ENCODE measurements at regions not wholly inside any gene's neighbourhood (a gene's known extent, or its start where the extent isn't known, plus 50 kb on each side); places are given as distances from the start of the nearest gene placed in this dataset.

DNA sequence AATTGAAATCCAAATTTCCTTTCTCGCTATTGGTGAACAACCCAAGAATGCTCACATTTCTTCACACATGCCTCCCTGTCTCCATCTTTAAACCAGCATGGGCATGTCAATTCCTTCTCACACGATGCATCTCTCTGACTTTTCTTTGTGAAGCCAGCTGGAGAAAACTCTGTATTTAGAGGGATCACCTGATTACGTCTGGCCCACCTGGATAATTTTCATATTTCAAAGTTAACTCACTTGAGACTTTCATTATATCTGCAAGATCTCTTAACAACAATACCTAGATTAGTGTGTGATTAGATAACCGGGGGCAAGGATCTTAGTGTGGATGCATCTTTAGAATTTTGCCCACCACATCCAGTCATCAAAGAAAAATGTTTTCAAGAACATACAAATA lies 164.0 kb downstream of the TMEM47 start:
- no peak overlapping the region for H3K9ac ChIP-seq (ENCODE audit: low read length)
- no peaks in the 10 kb centered on the region for H3K36me3 ChIP-seq (replicated peaks in 1 of 2; ENCODE audit: control extremely low read depth in 1 of 2, control insufficient read depth in 1 of 2, extremely low read depth in 1 of 2, insufficient read depth in 2 of 2, low read length in 1 of 2)
- Mint-ChIP-seq H3K4me1 (no peaks in the 10 kb centered on the region), H3K27ac (no peak overlapping the region), H3K27me3 (no peaks in the 10 kb centered on the region), H3K9me3 (ENCODE audit: insufficient read depth) (no peaks in the 10 kb centered on the region), H3K4me3 (no peak overlapping the region)
- ATAC-seq (ENCODE audit: low read depth) (no peak), DNase-seq (no peak)
- H4K20me1 ChIP-seq (ENCODE audit: control insufficient read depth, insufficient read depth, low read length, poor library complexity, severe bottlenecking), result no peaks in the 10 kb centered on the region
- no peak overlapping the region for H3K27ac ChIP-seq (ENCODE audit: low read length in 2 of 2)
- H3K27me3 ChIP-seq (replicated peaks in 1 of 4; ENCODE audit: control extremely low read depth in 1 of 4, control insufficient read depth in 3 of 4, insufficient read depth in 4 of 4, low read length in 3 of 4), result no peaks in the 10 kb centered on the region
- no peaks in the 10 kb centered on the region for H3K9me3 ChIP-seq (ENCODE audit: control extremely low read depth in 1 of 3, control insufficient read depth in 2 of 3, insufficient read depth in 1 of 3, low read length in 2 of 3)
- WGBS (ENCODE audit: insufficient coverage), result no CpG with 5 or more reads among the region's 4 CpGs
- no peak overlapping the region for H3K4me3 ChIP-seq (ENCODE audit: control extremely low read depth in 1 of 5, extremely low read depth in 1 of 5, insufficient read depth in 1 of 5, low read depth in 2 of 5, low read length in 4 of 5)
- no peaks in the 10 kb centered on the region for H3K4me1 ChIP-seq (ENCODE audit: control insufficient read depth in 2 of 2, insufficient read depth in 2 of 2, low read length in 2 of 2)
- intact Hi-C loops (cut with micrococcal nuclease), result no loop called here
- ChIA-PET CTCF (no interaction called here), POLR2A (no interaction called here)
- H2AFZ ChIP-seq (ENCODE audit: insufficient read depth, low read depth, low read length, poor library complexity, severe bottlenecking), result no peak overlapping the region
- no peaks in the 10 kb centered on the region for H3K79me2 ChIP-seq (ENCODE audit: control insufficient read depth, insufficient read depth, low read length)
- no peak for TF ChIP-seq EZH2 (IDR thresholded peaks at IDR 0.05; ENCODE audit: borderline replicate concordance, insufficient read depth, low read depth, low read length, poor library complexity, severe bottlenecking)
- TF ChIP-seq, protein P1, sequence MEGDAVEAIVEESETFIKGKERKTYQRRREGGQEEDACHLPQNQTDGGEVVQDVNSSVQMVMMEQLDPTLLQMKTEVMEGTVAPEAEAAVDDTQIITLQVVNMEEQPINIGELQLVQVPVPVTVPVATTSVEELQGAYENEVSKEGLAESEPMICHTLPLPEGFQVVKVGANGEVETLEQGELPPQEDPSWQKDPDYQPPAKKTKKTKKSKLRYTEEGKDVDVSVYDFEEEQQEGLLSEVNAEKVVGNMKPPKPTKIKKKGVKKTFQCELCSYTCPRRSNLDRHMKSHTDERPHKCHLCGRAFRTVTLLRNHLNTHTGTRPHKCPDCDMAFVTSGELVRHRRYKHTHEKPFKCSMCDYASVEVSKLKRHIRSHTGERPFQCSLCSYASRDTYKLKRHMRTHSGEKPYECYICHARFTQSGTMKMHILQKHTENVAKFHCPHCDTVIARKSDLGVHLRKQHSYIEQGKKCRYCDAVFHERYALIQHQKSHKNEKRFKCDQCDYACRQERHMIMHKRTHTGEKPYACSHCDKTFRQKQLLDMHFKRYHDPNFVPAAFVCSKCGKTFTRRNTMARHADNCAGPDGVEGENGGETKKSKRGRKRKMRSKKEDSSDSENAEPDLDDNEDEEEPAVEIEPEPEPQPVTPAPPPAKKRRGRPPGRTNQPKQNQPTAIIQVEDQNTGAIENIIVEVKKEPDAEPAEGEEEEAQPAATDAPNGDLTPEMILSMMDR (IDR thresholded peaks at IDR 0.05), result no peak
- H3K4me2 ChIP-seq (replicated peaks; ENCODE audit: low read depth, low read length, poor library complexity, severe bottlenecking), result no peak overlapping the region

GRCh38 chrX:34491126-34491525 lies 166.0 kb downstream of the TMEM47 start:
- Histone ChIP-seq H3K27me3 (replicated peaks in 1 of 4; ENCODE audit: control extremely low read depth in 1 of 4, control insufficient read depth in 3 of 4, insufficient read depth in 4 of 4, low read length in 3 of 4) (no peaks in the 10 kb centered on the region), H3K9me3 (ENCODE audit: control extremely low read depth in 1 of 3, control insufficient read depth in 2 of 3, insufficient read depth in 1 of 3, low read length in 2 of 3) (no peaks in the 10 kb centered on the region), H3K79me2 (ENCODE audit: control insufficient read depth, insufficient read depth, low read length) (no peaks in the 10 kb centered on the region), H3K4me3 (ENCODE audit: control extremely low read depth in 1 of 5, extremely low read depth in 1 of 5, insufficient read depth in 1 of 5, low read depth in 2 of 5, low read length in 4 of 5) (no peak overlapping the region), H4K20me1 (ENCODE audit: control insufficient read depth, insufficient read depth, low read length, poor library complexity, severe bottlenecking) (no peaks in the 10 kb centered on the region), H3K4me1 (ENCODE audit: control insufficient read depth in 2 of 2, insufficient read depth in 2 of 2, low read length in 2 of 2) (no peaks in the 10 kb centered on the region), H3K4me2 (replicated peaks; ENCODE audit: low read depth, low read length, poor library complexity, severe bottlenecking) (no peak overlapping the region), H3K27ac (ENCODE audit: low read length in 2 of 2) (no peak overlapping the region), H3K36me3 (replicated peaks in 1 of 2; ENCODE audit: control extremely low read depth in 1 of 2, control insufficient read depth in 1 of 2, extremely low read depth in 1 of 2, insufficient read depth in 2 of 2, low read length in 1 of 2) (no peaks in the 10 kb centered on the region), H3K9ac (ENCODE audit: low read length) (no peak overlapping the region), H2AFZ (ENCODE audit: insufficient read depth, low read depth, low read length, poor library complexity, severe bottlenecking) (no peak overlapping the region)
- Mint-ChIP-seq H3K27me3 (no peaks in the 10 kb centered on the region), H3K4me3 (no peak overlapping the region), H3K4me1 (no peaks in the 10 kb centered on the region), H3K27ac (no peak overlapping the region), H3K9me3 (ENCODE audit: insufficient read depth) (no peaks in the 10 kb centered on the region)
- intact Hi-C loops (cut with micrococcal nuclease), result no loop called here
- ChIA-PET CTCF (no interaction called here), POLR2A (no interaction called here)
- WGBS (ENCODE audit: insufficient coverage), result no CpG with 5 or more reads among the region's 2 CpGs
- no peak for ATAC-seq (ENCODE audit: low read depth)
- no peak for DNase-seq
- TF ChIP-seq EZH2 (IDR thresholded peaks at IDR 0.05; ENCODE audit: borderline replicate concordance, insufficient read depth, low read depth, low read length, poor library complexity, severe bottlenecking), result no peak
- TF ChIP-seq, protein P1 (IDR thresholded peaks at IDR 0.05), result no peak
